HG02571 (cell line): ENCODE measurements at regions not wholly inside any gene's neighbourhood (a gene's known extent, or its start where the extent isn't known, plus 50 kb on each side); places are given as distances from the start of the nearest gene placed in this dataset.
"Not testable (repeated sequence)": the region's sequence is repeated elsewhere in the genome, so short reads cannot be mapped to it uniquely, and the experiment has no call there.

Source experiments
- ATAC-seq: cut with Tn5 transposase; IDR thresholded peaks from one replicate; pipeline ENCODE4 v1.9.1; 2021; ENCODE audit warnings: mild to moderate bottlenecking, moderate library complexity; ENCODE audit not compliant: unreplicated experiment

DNA sequence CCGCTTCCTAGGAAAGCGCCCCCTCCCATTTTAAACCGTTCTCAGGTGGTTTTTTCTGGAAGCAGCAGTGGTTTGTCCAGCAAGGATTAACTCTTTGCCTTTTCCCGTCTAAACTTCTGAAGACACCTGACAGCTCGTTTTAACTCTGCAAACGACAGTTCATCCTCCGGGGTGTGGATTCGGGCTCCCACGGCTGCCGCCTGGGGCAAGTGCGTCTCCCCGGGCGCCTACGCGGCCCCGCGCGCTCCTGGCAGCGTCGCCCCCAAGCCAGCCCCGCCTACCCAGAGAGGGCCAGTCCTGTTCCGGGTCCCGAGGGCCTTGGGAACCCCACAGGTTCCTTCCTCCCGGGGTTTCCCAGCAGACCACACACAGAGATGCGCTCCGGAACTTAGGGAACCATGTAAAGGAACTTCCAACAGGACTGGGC lies 54.4 kb downstream of the PRR18 start:
- no peak for ATAC-seq

DNA sequence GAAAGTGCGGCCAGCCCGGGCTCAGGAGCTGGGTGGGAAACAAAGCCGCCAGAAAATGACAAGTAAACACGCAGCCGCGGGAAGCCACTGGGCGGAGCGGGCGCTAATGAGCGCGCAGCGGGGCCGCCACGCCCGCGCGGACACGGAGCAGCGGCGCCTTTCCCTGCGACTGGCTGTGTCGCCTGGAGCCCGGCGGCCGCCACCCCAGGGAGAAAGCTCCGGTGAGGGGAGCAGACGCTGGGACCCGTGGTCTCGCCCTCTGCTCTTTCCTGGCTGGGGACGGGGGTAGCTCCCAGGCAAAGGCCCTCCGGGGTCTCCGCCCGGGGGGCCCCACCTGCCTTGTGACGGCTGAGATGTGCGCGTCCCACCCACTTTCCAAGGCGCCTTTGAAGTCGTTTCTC lies 54.9 kb downstream of the PRR18 start:
- ATAC-seq = no peak

DNA sequence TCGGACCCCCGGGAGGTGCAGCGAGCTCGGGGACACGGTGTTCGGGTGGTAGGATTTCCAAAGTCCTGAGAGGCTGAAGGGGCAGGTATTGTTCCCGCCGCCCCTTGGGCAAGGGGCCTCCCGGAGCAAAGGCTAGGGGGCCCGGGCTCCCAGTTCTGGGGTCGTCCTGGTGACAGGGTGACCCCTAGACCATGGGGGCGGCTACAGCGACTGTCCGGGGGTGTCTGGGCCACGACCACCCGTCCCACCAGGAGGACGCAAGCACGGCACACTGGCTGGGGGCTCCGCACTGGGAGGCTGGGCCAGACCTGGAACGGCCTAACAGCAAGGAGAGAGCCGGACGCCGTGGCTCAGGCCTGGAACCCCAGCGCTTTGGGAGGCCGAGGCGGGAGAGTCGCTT lies 55.6 kb downstream of the PRR18 start:
- no peak for ATAC-seq

GRCh38 chr6:166251655-166252054 lies 56.5 kb downstream of the PRR18 start:
- no peak for ATAC-seq

- no peak for ATAC-seq
Measured at GRCh38 chr6:166251211-166251610, 57.0 kb downstream of the PRR18 start.

DNA sequence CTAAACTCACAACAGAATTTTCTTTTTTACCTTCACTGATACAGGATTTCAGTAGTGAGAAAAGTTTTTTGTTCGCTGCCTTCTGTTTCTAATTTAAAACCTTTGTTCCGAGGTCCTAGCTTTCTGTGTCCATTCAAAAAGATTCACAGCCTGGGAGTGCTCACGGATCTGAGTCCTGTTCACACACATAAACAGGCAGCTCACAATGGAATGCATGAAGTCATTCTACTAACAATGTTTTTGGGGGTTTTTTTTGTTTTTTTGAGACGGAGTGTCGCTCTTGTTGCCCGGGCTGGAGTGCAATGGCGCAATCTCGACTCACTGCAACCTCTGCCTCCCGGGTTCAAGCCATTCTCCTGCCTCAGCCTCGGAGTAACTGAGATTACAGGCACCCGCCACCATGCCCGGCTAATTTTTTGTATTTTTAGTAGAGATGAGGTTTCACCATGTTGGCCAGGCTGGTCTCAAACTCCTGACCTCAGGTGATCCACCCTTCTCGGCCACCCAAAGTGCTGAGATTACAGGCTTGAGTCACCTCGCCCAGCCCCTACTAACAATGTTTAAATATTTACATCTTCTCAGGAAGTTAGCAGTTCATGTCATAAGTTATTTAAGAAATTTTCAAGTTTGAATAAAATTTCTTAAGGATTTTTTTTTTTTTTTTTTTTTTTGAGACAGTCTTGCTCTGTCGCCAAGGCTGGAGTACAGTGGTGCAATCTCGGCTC lies 59.0 kb downstream of the PRR18 start:
- ATAC-seq = not testable (repeated sequence)

- ATAC-seq = no peak
Measured at GRCh38 chr6:166245148-166245547, 63.0 kb downstream of the PRR18 start.

- peak; percentile 90 for ATAC-seq
Measured at GRCh38 chr6:166244353-166245045, 63.7 kb downstream of the PRR18 start.

- ATAC-seq = no peak
Measured at GRCh38 chr6:166242888-166243287, 65.3 kb downstream of the PRR18 start.

GRCh38 chr6:166241974-166242373 lies 66.2 kb downstream of the PRR18 start:
- no peak for ATAC-seq

DNA sequence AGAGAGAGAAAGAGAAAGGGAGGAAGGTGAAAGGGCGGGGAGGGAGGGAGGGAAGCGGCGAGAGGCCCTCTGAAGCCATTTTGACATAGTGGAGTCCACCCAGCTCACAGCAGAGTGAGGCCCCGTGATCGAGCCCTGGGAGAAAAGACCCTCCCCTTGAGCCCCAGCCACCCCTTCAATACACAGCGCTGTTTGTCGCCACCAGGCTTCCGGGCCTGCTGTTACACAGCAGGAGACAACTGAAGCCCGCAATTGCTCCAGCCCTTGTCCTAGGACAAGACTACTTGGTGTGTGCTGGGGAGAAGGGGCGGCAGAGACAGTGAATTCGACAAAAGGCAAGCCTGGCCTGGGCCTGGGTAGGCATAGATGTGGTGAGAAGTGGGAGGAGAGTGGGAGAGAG lies 67.3 kb downstream of the PRR18 start:
- no peak for ATAC-seq

DNA sequence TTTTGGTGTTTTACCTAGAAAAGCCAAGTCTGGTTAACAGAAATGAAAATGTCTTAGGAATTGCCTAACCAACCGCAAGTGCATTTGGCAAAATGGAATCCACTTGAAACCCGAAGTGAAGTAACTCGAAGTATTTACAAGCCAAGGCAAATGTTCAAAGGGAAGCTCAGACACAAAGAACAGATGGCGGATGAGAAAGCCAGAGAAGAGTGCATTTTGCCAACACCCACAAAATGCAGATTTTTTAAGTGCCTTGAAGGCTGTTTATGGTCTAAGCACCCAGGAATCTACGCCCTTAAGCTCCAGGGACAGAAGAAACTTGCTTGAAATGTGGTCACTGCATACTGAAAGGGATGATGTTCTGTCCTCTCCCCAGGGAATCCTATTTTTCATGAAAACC lies 70.0 kb upstream of the TBXT start:
- no peak for ATAC-seq

DNA sequence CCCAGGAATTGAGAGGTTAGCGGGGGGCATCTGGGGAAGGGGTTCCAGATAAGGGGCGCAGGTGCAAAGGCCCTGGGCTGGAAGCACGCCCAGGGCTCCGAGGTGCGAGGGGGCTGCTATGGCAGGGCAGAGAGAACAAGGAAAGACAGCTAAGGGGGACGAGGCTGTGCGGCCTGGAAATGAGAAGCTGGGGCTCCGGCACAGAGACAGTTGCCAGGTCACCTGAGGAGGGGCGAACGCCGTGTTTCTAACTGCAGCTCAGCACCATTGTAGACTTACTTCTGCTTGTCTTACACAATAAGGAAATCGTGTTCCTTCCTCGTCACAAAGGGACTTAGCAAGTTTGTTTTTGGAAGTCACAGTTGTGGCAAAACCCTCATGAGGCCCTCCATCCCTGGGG lies 68.9 kb upstream of the TBXT start:
- ATAC-seq = no peak

GRCh38 chr6:166235666-166236292 lies 68.1 kb upstream of the TBXT start:
- ATAC-seq = no peak

- ATAC-seq = not testable (repeated sequence)
Measured at GRCh38 chr6:166231181-166231580, 63.5 kb upstream of the TBXT start.

- no peak for ATAC-seq
Measured at GRCh38 chr6:166228839-166229528, 61.3 kb upstream of the TBXT start.

- ATAC-seq = no peak
Measured at GRCh38 chr6:166228425-166228824, 60.8 kb upstream of the TBXT start.

DNA sequence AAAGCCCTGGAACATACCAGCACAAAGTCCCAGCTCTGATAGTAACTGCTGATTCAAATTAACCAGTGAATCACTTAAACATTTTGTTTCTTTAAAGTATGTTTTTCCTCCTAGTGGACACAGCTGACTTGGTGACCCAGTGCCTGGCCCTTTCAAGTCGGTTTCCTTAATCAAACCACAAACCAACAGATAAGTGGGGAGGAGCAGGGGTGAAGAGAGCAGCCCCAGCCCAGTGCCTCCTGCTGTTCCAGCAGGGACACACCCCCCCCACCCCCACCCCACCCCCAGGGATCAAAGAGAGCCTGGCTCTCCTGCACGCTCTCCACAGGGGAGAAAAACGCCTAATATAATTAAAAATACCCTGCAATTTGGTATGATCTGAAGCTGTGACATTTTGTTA lies 55.4 kb upstream of the TBXT start:
- no peak for ATAC-seq

- ATAC-seq = no peak
Measured at GRCh38 chr6:166222631-166223030, 55.0 kb upstream of the TBXT start.

- no peak for ATAC-seq
Measured at GRCh38 chr6:166221636-166222035, 54.0 kb upstream of the TBXT start.

- peak; percentile 72 for ATAC-seq
Measured at GRCh38 chr6:166221040-166221439, 53.4 kb upstream of the TBXT start.
